Trophoblast cell (in vitro differentiated cells and primary cell): ENCODE measurements at regions not wholly inside any gene's neighbourhood (a gene's known extent, or its start where the extent isn't known, plus 50 kb on each side); places are given as distances from the start of the nearest gene placed in this dataset.

ENCODE experiments used
- DNase-seq, 2 donors: peaks; one replicate each; pipeline ENCODE4 v3.0.0-alpha.2; 2016
- H2AFZ ChIP-seq: 2 replicates; pipeline ENCODE4 v1.6.1; 2013; ENCODE audit warnings: low read length, moderate library complexity, mild to moderate bottlenecking; ENCODE audit not compliant: insufficient read depth, poor library complexity
- H2AK5ac ChIP-seq: 2 replicates; pipeline ENCODE4 v1.6.1; 2013; ENCODE audit warnings: mild to moderate bottlenecking, low read length
- H2BK120ac ChIP-seq: 2 replicates; pipeline ENCODE4 v1.6.1; 2013; ENCODE audit warnings: low read length, mild to moderate bottlenecking, moderate library complexity; ENCODE audit not compliant: insufficient read depth, poor library complexity
- H2BK12ac ChIP-seq: 2 replicates; pipeline ENCODE4 v1.6.1; 2013; ENCODE audit warnings: mild to moderate bottlenecking, low read length, moderate library complexity
- H2BK5ac ChIP-seq: 2 replicates; pipeline ENCODE4 v1.6.1; 2013; ENCODE audit warnings: low read length, low read depth, moderate library complexity, mild to moderate bottlenecking; ENCODE audit not compliant: poor library complexity
- H3K14ac ChIP-seq: 2 replicates; pipeline ENCODE4 v1.6.1; 2013; ENCODE audit warnings: mild to moderate bottlenecking, low read length
- H3K18ac ChIP-seq: 2 replicates; pipeline ENCODE4 v1.6.1; 2013; ENCODE audit warnings: mild to moderate bottlenecking, low read length
- H3K23ac ChIP-seq: 2 replicates; pipeline ENCODE4 v1.6.1; 2013; ENCODE audit warnings: low read length
- H3K27ac ChIP-seq: 2 replicates; pipeline ENCODE4 v1.5.1; 2013; ENCODE audit warnings: low read depth, mild to moderate bottlenecking, inconsistent platforms, low read length, moderate library complexity
- H3K27me3 ChIP-seq: 2 replicates; pipeline ENCODE4 v1.6.1; 2013; ENCODE audit warnings: inconsistent platforms, mild to moderate bottlenecking, low read length, moderate library complexity; ENCODE audit not compliant: insufficient read depth
- H3K36me3 ChIP-seq, 2 experiments: 1 replicate in 1 of 2; 2 replicates in 1 of 2; pipeline ENCODE4 v1.6.1; 2013; ENCODE audit warnings: low read length in 2 of 2, mild to moderate bottlenecking in 2 of 2, moderate library complexity in 1 of 2; ENCODE audit not compliant: insufficient read depth in 2 of 2, control insufficient read depth in 1 of 2
- H3K4ac ChIP-seq: 2 replicates; pipeline ENCODE4 v1.6.1; 2013; ENCODE audit warnings: low read depth, mild to moderate bottlenecking, low read length, moderate library complexity
- H3K4me1 ChIP-seq, 2 experiments: 1 replicate in 1 of 2; 2 replicates in 1 of 2; pipeline ENCODE4 v1.6.1; 2013; ENCODE audit warnings: low read length in 2 of 2, mild to moderate bottlenecking in 2 of 2, moderate library complexity in 1 of 2; ENCODE audit not compliant: insufficient read depth in 2 of 2, control insufficient read depth in 1 of 2
- H3K4me2 ChIP-seq: 2 replicates; pipeline ENCODE4 v1.6.1; 2013; ENCODE audit warnings: inconsistent platforms, mild to moderate bottlenecking, low read length, moderate library complexity
- H3K4me3 ChIP-seq: 2 replicates; pipeline ENCODE4 v1.5.1; 2013; ENCODE audit warnings: mild to moderate bottlenecking, low read depth, low read length, inconsistent platforms
- H3K79me1 ChIP-seq: one replicate; pipeline ENCODE4 v1.6.1; 2013; ENCODE audit warnings: low read length
- H3K79me2 ChIP-seq: 2 replicates; pipeline ENCODE4 v1.6.1; 2013; ENCODE audit warnings: low read length, mild to moderate bottlenecking; ENCODE audit not compliant: control insufficient read depth, insufficient read depth, poor library complexity
- H3K9ac ChIP-seq: 2 replicates; pipeline ENCODE4 v1.6.1; 2013; ENCODE audit warnings: mild to moderate bottlenecking, low read length
- H3K9me3 ChIP-seq: 2 replicates; pipeline ENCODE4 v1.6.1; 2013; ENCODE audit warnings: low read depth, mild to moderate bottlenecking, control low read depth, inconsistent platforms, low read length; ENCODE audit not compliant: insufficient read depth
- H4K12ac ChIP-seq: 2 replicates; pipeline ENCODE4 v1.6.1; 2013; ENCODE audit warnings: low read depth, mild to moderate bottlenecking, low read length, moderate library complexity
- H4K8ac ChIP-seq: 2 replicates; pipeline ENCODE4 v1.6.1; 2013; ENCODE audit warnings: low read depth, mild to moderate bottlenecking, low read length, moderate library complexity
- H4K91ac ChIP-seq: one replicate; pipeline ENCODE4 v1.6.1; 2013; ENCODE audit warnings: low read depth, mild to moderate bottlenecking, low read length, moderate library complexity
- WGBS: extraction: QIAGEN DNeasy Blood & Tissue Kit; methylation state at CpG from one replicate; pipeline ENCODE4 v1.1.7; 2013; ENCODE audit warnings: missing lambda C conversion rate; ENCODE audit not compliant: insufficient read length, insufficient coverage; ENCODE audit errors: extremely low coverage; 5-methylcytosine and 5-hydroxymethylcytosine counted together

GRCh38 chr21:14767192-14767852 is 221.2 kb upstream of the SAMSN1 start:
- H3K4me3 ChIP-seq: no peak overlapping the region
- H3K4ac ChIP-seq: no peak overlapping the region
- H4K91ac ChIP-seq: no peak overlapping the region
- DNase-seq: peak in 1 of 2 donors; percentile 27
- H3K18ac ChIP-seq: no peak overlapping the region
- no peak overlapping the region for H4K12ac ChIP-seq
- no peak overlapping the region for H3K9ac ChIP-seq
- H3K9me3 ChIP-seq: no peaks in the 10 kb centered on the region
- no peak overlapping the region for H2BK12ac ChIP-seq
- no peaks in the 10 kb centered on the region for H3K36me3 ChIP-seq
- H4K8ac ChIP-seq: no peak overlapping the region
- H2BK120ac ChIP-seq: no peak overlapping the region
- WGBS: no CpG with 5 or more reads among the region's 3 CpGs
- H2BK5ac ChIP-seq: no peak overlapping the region
- H3K27ac ChIP-seq: no peak overlapping the region
- H3K79me2 ChIP-seq: no peaks in the 10 kb centered on the region
- H2AFZ ChIP-seq: no peak overlapping the region
- H3K79me1 ChIP-seq: no peaks in the 10 kb centered on the region
- no peak overlapping the region for H3K14ac ChIP-seq
- H3K23ac ChIP-seq: no peak overlapping the region
- H3K27me3 ChIP-seq: no peaks in the 10 kb centered on the region
- H2AK5ac ChIP-seq: no peak overlapping the region
- H3K4me2 ChIP-seq: no peak overlapping the region
- no peaks in the 10 kb centered on the region for H3K4me1 ChIP-seq

DNA sequence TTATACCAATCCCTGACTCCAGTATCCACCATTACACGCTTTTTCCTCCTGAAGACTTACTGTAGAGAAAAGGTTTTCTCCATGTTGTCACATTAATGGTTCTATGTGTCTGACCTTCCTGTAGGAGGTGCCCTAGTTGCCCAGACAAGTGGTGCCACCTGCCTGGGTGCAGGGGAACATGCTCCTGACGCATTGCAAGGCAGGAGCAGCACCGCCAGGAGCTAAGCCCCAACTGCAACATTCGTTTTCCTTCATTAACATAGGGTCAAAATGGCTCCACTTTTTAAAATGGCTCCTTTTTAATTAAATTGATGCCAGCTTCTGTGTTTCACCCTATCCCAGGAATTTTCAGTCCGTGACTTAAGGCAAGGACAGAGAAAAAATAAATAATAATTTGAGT is 220.1 kb upstream of the SAMSN1 start:
- H3K79me1 ChIP-seq: no peaks in the 10 kb centered on the region
- no peak overlapping the region for H2AK5ac ChIP-seq
- H2BK5ac ChIP-seq: no peak overlapping the region
- WGBS: no CpG with 5 or more reads among the region's 5 CpGs
- no peak overlapping the region for H4K8ac ChIP-seq
- no peaks in the 10 kb centered on the region for H3K36me3 ChIP-seq
- H3K18ac ChIP-seq: no peak overlapping the region
- DNase-seq: no peak
- H3K23ac ChIP-seq: no peak overlapping the region
- no peak overlapping the region for H4K12ac ChIP-seq
- no peak overlapping the region for H3K4me2 ChIP-seq
- no peak overlapping the region for H4K91ac ChIP-seq
- no peak overlapping the region for H2BK12ac ChIP-seq
- no peaks in the 10 kb centered on the region for H3K9me3 ChIP-seq
- H3K4me3 ChIP-seq: no peak overlapping the region
- no peaks in the 10 kb centered on the region for H3K27me3 ChIP-seq
- no peak overlapping the region for H3K27ac ChIP-seq
- no peaks in the 10 kb centered on the region for H3K4me1 ChIP-seq
- H3K9ac ChIP-seq: no peak overlapping the region
- no peak overlapping the region for H3K14ac ChIP-seq
- no peak overlapping the region for H2BK120ac ChIP-seq
- H3K79me2 ChIP-seq: no peaks in the 10 kb centered on the region
- H3K4ac ChIP-seq: no peak overlapping the region
- H2AFZ ChIP-seq: no peak overlapping the region

- H3K36me3 ChIP-seq: no peaks in the 10 kb centered on the region
- no peak for DNase-seq
Measured at GRCh38 chr21:14763695-14764064, 217.6 kb upstream of the SAMSN1 start.

GRCh38 chr21:14762734-14763694 is 216.9 kb upstream of the SAMSN1 start:
- no peak for DNase-seq
- Histone ChIP-seq H3K79me2 (no peaks in the 10 kb centered on the region), H2BK12ac (no peak overlapping the region), H2AK5ac (no peak overlapping the region), H3K9ac (no peak overlapping the region), H3K4me2 (no peak overlapping the region), H3K9me3 (no peaks in the 10 kb centered on the region), H3K27me3 (no peaks in the 10 kb centered on the region), H4K12ac (no peak overlapping the region), H3K36me3 (no peaks in the 10 kb centered on the region), H2AFZ (no peak overlapping the region), H4K8ac (no peak overlapping the region), H3K4me1 (no peaks in the 10 kb centered on the region), H3K79me1 (no peaks in the 10 kb centered on the region), H2BK120ac (no peak overlapping the region), H3K4ac (no peak overlapping the region), H3K23ac (no peak overlapping the region), H3K27ac (no peak overlapping the region), H3K4me3 (no peak overlapping the region), H4K91ac (no peak overlapping the region), H2BK5ac (no peak overlapping the region), H3K14ac (no peak overlapping the region), H3K18ac (no peak overlapping the region)
- WGBS: no CpG with 5 or more reads among the region's 4 CpGs

More at GRCh38 chr21:14763695-14764064, 217.6 kb upstream of the SAMSN1 start:
- Histone ChIP-seq H2BK120ac (no peak overlapping the region), H3K4me3 (no peak overlapping the region), H3K79me2 (no peaks in the 10 kb centered on the region), H2BK12ac (no peak overlapping the region), H3K18ac (no peak overlapping the region), H3K27ac (no peak overlapping the region), H3K9me3 (no peaks in the 10 kb centered on the region), H2BK5ac (no peak overlapping the region), H3K79me1 (no peaks in the 10 kb centered on the region), H3K27me3 (no peaks in the 10 kb centered on the region), H3K14ac (no peak overlapping the region), H2AFZ (no peak overlapping the region), H3K4me2 (no peak overlapping the region), H4K12ac (no peak overlapping the region), H3K4me1 (no peaks in the 10 kb centered on the region), H3K4ac (no peak overlapping the region), H2AK5ac (no peak overlapping the region), H3K23ac (no peak overlapping the region), H4K91ac (no peak overlapping the region), H4K8ac (no peak overlapping the region), H3K9ac (no peak overlapping the region)
- no CpG with 5 or more reads among the region's 4 CpGs for WGBS
